ENCODE measurements at regions not wholly inside any gene's neighbourhood (a gene's known extent, or its start where the extent isn't known, plus 50 kb on each side); places are given as distances from the start of the nearest gene placed in this dataset.

GRCh38 chr3:74883222-74883621, 268.8 kb upstream of the CNTN3 start:
- Mint-ChIP-seq H3K4me1 (ENCODE audit: low read depth) (no peaks in the 10 kb centered on the region), H3K27me3 (ENCODE audit: low read depth) (no peaks in the 10 kb centered on the region), H3K4me3 (ENCODE audit: unreplicated experiment) (no peak overlapping the region), H3K9me3 (ENCODE audit: low read depth) (peaks cover 10% of the 10 kb centered on the region), H3K27ac (ENCODE audit: unreplicated experiment) (no peak overlapping the region), H3K36me3 (ENCODE audit: low read depth) (no peaks in the 10 kb centered on the region)
- no peak for DNase-seq (ENCODE audit: low spot score)
- TF ChIP-seq, protein P1, sequence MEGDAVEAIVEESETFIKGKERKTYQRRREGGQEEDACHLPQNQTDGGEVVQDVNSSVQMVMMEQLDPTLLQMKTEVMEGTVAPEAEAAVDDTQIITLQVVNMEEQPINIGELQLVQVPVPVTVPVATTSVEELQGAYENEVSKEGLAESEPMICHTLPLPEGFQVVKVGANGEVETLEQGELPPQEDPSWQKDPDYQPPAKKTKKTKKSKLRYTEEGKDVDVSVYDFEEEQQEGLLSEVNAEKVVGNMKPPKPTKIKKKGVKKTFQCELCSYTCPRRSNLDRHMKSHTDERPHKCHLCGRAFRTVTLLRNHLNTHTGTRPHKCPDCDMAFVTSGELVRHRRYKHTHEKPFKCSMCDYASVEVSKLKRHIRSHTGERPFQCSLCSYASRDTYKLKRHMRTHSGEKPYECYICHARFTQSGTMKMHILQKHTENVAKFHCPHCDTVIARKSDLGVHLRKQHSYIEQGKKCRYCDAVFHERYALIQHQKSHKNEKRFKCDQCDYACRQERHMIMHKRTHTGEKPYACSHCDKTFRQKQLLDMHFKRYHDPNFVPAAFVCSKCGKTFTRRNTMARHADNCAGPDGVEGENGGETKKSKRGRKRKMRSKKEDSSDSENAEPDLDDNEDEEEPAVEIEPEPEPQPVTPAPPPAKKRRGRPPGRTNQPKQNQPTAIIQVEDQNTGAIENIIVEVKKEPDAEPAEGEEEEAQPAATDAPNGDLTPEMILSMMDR (IDR thresholded peaks at IDR 0.05) = no peak

DNA sequence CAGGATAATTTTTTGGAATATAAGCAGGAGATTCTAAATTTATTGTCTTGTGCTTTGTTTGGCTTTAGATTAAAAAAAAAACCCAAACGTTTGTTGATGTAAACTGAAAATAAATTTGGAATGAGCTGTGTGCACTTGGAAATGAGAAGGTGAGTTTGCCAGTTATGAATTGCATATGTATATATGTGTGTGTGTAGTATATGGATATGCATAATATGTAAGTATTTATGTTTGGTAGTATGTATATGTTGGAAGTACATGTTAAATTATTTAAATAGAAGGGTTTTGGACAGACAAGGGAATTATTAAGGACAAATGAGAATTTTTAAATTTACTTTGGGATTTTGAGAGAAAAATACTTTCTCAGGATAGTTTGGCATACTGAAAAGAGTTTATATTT, 265.8 kb upstream of the CNTN3 start:
- no peak overlapping the region for H3K27ac Mint-ChIP-seq (ENCODE audit: unreplicated experiment)
- H3K9me3 Mint-ChIP-seq (ENCODE audit: low read depth) = no peaks in the 10 kb centered on the region
- no peaks in the 10 kb centered on the region for H3K4me1 Mint-ChIP-seq (ENCODE audit: low read depth)
- H3K4me3 Mint-ChIP-seq (ENCODE audit: unreplicated experiment) = no peak overlapping the region
- no peaks in the 10 kb centered on the region for H3K27me3 Mint-ChIP-seq (ENCODE audit: low read depth)
- no peak for DNase-seq (ENCODE audit: low spot score)
- TF ChIP-seq, protein P1 (IDR thresholded peaks at IDR 0.05) = no peak
- no peaks in the 10 kb centered on the region for H3K36me3 Mint-ChIP-seq (ENCODE audit: low read depth)

- TF ChIP-seq, protein P1 (IDR thresholded peaks at IDR 0.05) = no peak
- H3K4me1 Mint-ChIP-seq (ENCODE audit: low read depth) = no peaks in the 10 kb centered on the region
- H3K4me3 Mint-ChIP-seq (ENCODE audit: unreplicated experiment) = no peak overlapping the region
- peaks cover 2% of the 10 kb centered on the region for H3K9me3 Mint-ChIP-seq (ENCODE audit: low read depth)
- H3K36me3 Mint-ChIP-seq (ENCODE audit: low read depth) = no peaks in the 10 kb centered on the region
- H3K27me3 Mint-ChIP-seq (ENCODE audit: low read depth) = peaks cover 3% of the 10 kb centered on the region
- no peak for DNase-seq (ENCODE audit: low spot score)
- H3K27ac Mint-ChIP-seq (ENCODE audit: unreplicated experiment) = no peak overlapping the region
Observed at GRCh38 chr3:74866357-74867030, 252.0 kb upstream of the CNTN3 start.

GRCh38 chr3:74862476-74862875, 248.0 kb upstream of the CNTN3 start:
- H3K36me3 Mint-ChIP-seq (ENCODE audit: low read depth) = no peaks in the 10 kb centered on the region
- H3K27ac Mint-ChIP-seq (ENCODE audit: unreplicated experiment) = no peak overlapping the region
- H3K4me3 Mint-ChIP-seq (ENCODE audit: unreplicated experiment) = no peak overlapping the region
- no peak for DNase-seq (ENCODE audit: low spot score)
- TF ChIP-seq, protein P1 (IDR thresholded peaks at IDR 0.05) = no peak
- no peaks in the 10 kb centered on the region for H3K27me3 Mint-ChIP-seq (ENCODE audit: low read depth)
- H3K9me3 Mint-ChIP-seq (ENCODE audit: low read depth) = peaks cover 3% of the 10 kb centered on the region
- no peaks in the 10 kb centered on the region for H3K4me1 Mint-ChIP-seq (ENCODE audit: low read depth)

DNA sequence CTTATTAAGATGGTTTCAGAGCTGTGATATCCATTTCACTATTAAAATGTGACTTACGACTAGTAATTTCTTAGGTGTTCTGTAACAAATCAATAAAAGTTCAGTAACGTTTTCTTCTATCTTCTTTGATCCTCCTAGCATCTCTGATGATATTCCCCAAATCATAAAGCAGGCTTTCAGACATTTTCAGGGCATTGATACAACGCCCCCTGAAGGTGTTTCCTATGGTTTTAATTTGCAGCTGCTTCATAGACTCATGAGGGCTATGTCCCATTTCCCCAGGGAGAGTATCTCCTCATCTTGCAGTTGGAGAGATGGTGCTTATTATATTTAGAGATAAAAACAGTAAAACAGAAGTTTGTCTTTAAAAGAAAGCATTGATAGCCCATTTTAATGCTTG, 246.8 kb upstream of the CNTN3 start:
- no peak for DNase-seq (ENCODE audit: low spot score)
- H3K27me3 Mint-ChIP-seq (ENCODE audit: low read depth) = no peaks in the 10 kb centered on the region
- no peaks in the 10 kb centered on the region for H3K4me1 Mint-ChIP-seq (ENCODE audit: low read depth)
- no peaks in the 10 kb centered on the region for H3K36me3 Mint-ChIP-seq (ENCODE audit: low read depth)
- H3K27ac Mint-ChIP-seq (ENCODE audit: unreplicated experiment) = no peak overlapping the region
- TF ChIP-seq, protein P1 (IDR thresholded peaks at IDR 0.05) = no peak
- H3K9me3 Mint-ChIP-seq (ENCODE audit: low read depth) = peaks cover 3% of the 10 kb centered on the region
- H3K4me3 Mint-ChIP-seq (ENCODE audit: unreplicated experiment) = no peak overlapping the region
